ENCODE measurements at regions not wholly inside any gene's neighbourhood (a gene's known extent, or its start where the extent isn't known, plus 50 kb on each side); places are given as distances from the start of the nearest gene placed in this dataset.

DNA sequence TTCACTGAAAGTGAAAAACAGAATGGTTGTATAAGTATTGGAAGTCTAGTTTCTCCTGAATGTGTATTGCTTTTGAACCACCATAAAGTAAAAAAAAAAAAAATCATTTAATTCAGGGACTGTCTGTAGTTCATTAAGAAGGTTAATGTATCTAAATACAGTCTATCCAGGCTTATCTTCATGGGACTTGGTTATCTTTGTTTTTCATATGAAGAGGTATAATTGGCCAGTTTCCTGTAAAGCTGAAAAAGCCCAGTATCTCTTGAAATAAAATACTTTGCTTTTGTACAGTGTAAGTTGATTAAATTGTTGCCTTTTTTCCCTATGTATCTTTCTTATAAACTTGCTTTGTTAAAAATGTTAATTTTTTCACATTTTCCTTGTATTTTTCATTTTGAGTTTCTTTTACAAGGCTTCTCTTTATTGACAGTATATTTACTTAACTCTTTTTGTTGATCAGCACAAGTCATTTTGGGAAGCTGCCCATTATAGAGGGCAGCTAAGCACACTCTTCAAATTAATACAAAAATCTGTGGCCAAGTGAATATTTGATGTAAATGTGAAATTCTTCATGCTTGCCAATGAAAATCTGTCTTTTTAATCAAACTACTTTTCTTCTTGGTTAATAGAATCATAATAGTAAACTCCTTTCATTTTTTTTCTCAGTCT is 156.0 kb downstream of the TMTC3 start:
- no peak for TF ChIP-seq POLR2A (IDR thresholded peaks at IDR 0.05; ENCODE audit: low read depth, low read length)
- TF ChIP-seq CTCF (conservative IDR thresholded peaks at IDR 0.05; ENCODE audit: low read depth, low read length): no peak
- no peak for TF ChIP-seq RFX5 (IDR thresholded peaks at IDR 0.05; ENCODE audit: low read depth, low read length)
- no peak for TF ChIP-seq CHD1 (IDR thresholded peaks at IDR 0.05; ENCODE audit: low read depth, low read length)

Measured in IMR-90 (cell line).